ENCODE measurements at regions not wholly inside any gene's neighbourhood (a gene's known extent, or its start where the extent isn't known, plus 50 kb on each side); places are given as distances from the start of the nearest gene placed in this dataset.

DNA sequence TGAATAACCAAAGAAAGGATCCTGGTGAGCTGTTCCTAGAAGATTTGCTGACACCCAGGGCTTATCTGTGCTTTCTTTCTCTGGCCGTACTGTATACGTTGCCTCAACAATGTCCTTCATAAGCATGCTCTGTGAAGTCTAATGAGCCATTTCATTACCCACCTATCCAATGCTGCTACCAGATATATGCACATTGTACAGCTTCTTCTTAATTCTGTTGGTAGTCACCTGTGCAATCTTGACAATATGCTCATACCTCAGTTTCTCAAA lies 731.8 kb upstream of the NCAM2 start:
- CTCF ChIA-PET = no interaction called here
- Histone ChIP-seq H3K27me3 (ENCODE audit: control insufficient read depth, insufficient read depth, low read length) (no peaks in the 10 kb centered on the region), H3K9me3 (ENCODE audit: control insufficient read depth, insufficient read depth, low read length) (peaks cover 21% of the 10 kb centered on the region), H3K27ac (ENCODE audit: low read depth, low read length) (no peak overlapping the region), H3K4me3 (ENCODE audit: low read depth, low read length) (no peak overlapping the region)
- POLR2A ChIA-PET = no interaction called here
- no peak for DNase-seq (ENCODE audit: low read depth, low spot score)
- TF ChIP-seq, protein P1, sequence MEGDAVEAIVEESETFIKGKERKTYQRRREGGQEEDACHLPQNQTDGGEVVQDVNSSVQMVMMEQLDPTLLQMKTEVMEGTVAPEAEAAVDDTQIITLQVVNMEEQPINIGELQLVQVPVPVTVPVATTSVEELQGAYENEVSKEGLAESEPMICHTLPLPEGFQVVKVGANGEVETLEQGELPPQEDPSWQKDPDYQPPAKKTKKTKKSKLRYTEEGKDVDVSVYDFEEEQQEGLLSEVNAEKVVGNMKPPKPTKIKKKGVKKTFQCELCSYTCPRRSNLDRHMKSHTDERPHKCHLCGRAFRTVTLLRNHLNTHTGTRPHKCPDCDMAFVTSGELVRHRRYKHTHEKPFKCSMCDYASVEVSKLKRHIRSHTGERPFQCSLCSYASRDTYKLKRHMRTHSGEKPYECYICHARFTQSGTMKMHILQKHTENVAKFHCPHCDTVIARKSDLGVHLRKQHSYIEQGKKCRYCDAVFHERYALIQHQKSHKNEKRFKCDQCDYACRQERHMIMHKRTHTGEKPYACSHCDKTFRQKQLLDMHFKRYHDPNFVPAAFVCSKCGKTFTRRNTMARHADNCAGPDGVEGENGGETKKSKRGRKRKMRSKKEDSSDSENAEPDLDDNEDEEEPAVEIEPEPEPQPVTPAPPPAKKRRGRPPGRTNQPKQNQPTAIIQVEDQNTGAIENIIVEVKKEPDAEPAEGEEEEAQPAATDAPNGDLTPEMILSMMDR (IDR thresholded peaks at IDR 0.05; ENCODE audit: low read depth, low read length) = no peak

DNA sequence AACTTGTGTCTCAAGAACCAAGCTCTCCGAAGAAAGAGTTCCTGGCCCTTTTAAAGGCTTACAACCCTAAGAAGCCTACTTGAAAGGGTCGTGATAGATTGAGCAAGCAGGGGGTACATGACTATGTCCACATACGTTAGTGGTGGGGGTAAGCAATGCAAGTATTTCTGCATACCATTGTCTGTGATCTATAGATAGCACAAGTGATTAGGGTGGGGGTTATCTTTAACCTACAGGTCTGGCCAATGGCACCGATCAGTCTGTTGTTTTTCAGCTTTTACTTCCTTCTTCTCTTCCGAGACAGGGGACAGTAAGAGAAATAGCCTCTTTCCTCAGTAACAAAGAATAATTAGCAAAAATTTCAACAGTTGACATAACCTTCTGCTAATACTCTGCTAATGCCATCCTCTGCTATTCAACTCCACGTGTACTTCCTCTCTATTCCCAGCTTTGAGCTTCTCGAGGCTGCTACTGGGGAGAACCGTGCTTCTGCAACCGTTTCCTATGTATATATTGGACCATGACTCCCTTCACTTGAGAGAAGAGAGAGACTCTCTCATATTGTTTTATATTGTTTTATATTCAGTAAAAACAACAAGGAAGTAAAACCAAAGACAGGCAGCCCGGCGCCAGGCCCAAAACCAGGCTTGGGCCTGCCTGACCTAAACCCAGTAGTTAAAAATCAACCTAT lies 727.7 kb upstream of the NCAM2 start:
- Histone ChIP-seq H3K9me3 (ENCODE audit: control insufficient read depth, insufficient read depth, low read length) (peaks cover 9% of the 10 kb centered on the region), H3K27me3 (ENCODE audit: control insufficient read depth, insufficient read depth, low read length) (no peaks in the 10 kb centered on the region), H3K27ac (ENCODE audit: low read depth, low read length) (no peak overlapping the region), H3K4me3 (ENCODE audit: low read depth, low read length) (no peak overlapping the region)
- TF ChIP-seq, protein P1 (IDR thresholded peaks at IDR 0.05; ENCODE audit: low read depth, low read length) = no peak
- POLR2A ChIA-PET = no interaction called here
- no peak for DNase-seq (ENCODE audit: low read depth, low spot score)
- CTCF ChIA-PET = no interaction called here

DNA sequence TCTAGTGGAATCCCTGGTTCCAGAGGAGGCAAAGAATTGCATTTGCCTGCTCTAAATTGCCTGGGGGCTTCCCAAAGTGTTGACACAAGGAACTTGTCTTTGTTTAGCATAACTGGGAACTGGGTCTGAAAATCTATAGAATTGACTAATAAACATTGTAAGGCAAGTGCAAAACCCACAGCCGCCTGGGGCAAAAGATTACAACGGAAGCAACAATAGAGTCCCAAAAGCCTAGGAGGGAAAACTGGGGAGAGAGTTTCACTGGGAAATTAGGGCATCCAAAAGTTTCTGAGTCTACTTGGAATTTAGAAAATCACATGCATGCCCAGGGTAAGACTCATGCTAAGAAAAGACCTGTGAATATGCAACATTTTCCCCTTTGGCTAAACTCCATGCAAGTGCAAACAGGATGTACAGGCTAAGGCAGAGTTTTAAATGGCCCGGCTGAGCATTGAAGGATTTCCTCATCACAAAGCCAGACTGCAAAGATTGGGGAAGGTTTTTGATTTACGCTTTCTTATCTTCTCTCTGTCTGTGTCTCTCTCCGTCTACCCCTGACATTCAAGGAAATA lies 725.3 kb upstream of the NCAM2 start:
- Histone ChIP-seq H3K27ac (ENCODE audit: low read depth, low read length) (no peak overlapping the region), H3K27me3 (ENCODE audit: control insufficient read depth, insufficient read depth, low read length) (no peaks in the 10 kb centered on the region), H3K4me3 (ENCODE audit: low read depth, low read length) (no peak overlapping the region), H3K9me3 (ENCODE audit: control insufficient read depth, insufficient read depth, low read length) (peaks cover 9% of the 10 kb centered on the region)
- ChIA-PET CTCF (no interaction called here), POLR2A (no interaction called here)
- DNase-seq (ENCODE audit: low read depth, low spot score) = no peak
- TF ChIP-seq, protein P1 (IDR thresholded peaks at IDR 0.05; ENCODE audit: low read depth, low read length) = no peak

DNA sequence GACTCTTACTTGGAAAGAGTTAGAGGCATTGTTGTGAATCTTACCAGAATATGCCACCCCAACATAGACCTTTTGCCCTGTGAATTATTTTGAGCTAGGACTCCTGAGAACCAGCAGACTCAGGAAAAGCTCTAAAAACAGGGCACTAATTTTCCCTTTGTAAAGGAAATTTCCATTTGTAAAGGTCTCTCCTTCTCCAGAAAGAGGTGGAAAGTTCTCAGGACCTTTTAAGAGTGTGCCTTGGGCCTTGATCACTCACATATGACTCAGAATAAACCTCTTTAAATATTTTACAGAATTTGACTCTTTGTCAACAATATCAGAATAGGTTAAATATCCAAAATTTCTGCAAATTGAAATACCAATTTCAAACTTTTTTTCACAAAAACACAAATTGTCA lies 721.8 kb upstream of the NCAM2 start:
- TF ChIP-seq, protein P1 (IDR thresholded peaks at IDR 0.05; ENCODE audit: low read depth, low read length) = no peak
- Histone ChIP-seq H3K27me3 (ENCODE audit: control insufficient read depth, insufficient read depth, low read length) (no peaks in the 10 kb centered on the region), H3K4me3 (ENCODE audit: low read depth, low read length) (no peak overlapping the region), H3K9me3 (ENCODE audit: control insufficient read depth, insufficient read depth, low read length) (peaks cover 3% of the 10 kb centered on the region; the same call in 1 of the 2 replicates), H3K27ac (ENCODE audit: low read depth, low read length) (no peak overlapping the region)
- ChIA-PET CTCF (no interaction called here), POLR2A (no interaction called here)
- DNase-seq (ENCODE audit: low read depth, low spot score) = no peak

DNA sequence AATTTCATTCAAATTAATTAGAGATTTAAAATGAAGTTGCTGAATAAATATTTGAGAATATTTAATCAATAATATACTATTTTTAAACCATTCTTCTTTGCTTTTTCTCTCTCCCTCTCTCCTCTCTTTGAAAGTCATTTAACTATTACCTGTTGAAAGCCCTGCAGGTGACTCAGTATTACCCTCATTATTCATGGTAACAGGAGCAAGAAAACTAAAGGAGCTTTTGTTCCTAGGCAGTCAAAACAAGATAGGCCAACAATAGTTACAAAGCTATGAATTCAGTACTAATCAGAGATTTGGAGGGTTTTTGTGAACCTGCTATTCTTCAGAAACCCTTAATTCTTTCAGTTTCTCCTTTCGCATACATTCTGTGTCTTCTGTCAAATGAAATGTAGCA lies 721.3 kb upstream of the NCAM2 start:
- ChIA-PET POLR2A (no interaction called here), CTCF (no interaction called here)
- Histone ChIP-seq H3K27me3 (ENCODE audit: control insufficient read depth, insufficient read depth, low read length) (no peaks in the 10 kb centered on the region), H3K4me3 (ENCODE audit: low read depth, low read length) (no peak overlapping the region), H3K9me3 (ENCODE audit: control insufficient read depth, insufficient read depth, low read length) (peaks cover 4% of the 10 kb centered on the region; the same call in 1 of the 2 replicates), H3K27ac (ENCODE audit: low read depth, low read length) (no peak overlapping the region)
- no peak for DNase-seq (ENCODE audit: low read depth, low spot score)
- TF ChIP-seq, protein P1 (IDR thresholded peaks at IDR 0.05; ENCODE audit: low read depth, low read length) = no peak

All from AG04450 (cell line).